K562 (cell line): ENCODE measurements at regions not wholly inside any gene's neighbourhood (a gene's known extent, or its start where the extent isn't known, plus 50 kb on each side); places are given as distances from the start of the nearest gene placed in this dataset.

ENCODE experiments used
- ATAC-seq: fragments of 200-7000 bp; cut with Tn5 transposase; 3 replicates; pipeline ENCODE4 v1.9.1; 2020; ENCODE audit warnings: moderate library complexity
- BruUV-seq: library from RNA; stranded (reverse); fragments of 400-500 nt; replicated peaks from 2 replicates; lab custom pipeline; 2021; lab: Mats Ljungman, UMichigan
- CTCF ChIA-PET: fragments of 300-600 bp; formaldehyde crosslinking; extraction: SDS; loops from one replicate; lab custom pipeline; 2021; ENCODE audit warnings: low intra/inter-chr PET ratio; lab: Yijun Ruan, JAX
- POLR2A ChIA-PET: fragments of 300-600, 350-650 bp; sonication (Branson Sonifier 250); formaldehyde crosslinking; extraction: SDS; loops from one replicate; lab custom pipeline; 2021; ENCODE audit warnings: antibody characterized with exemption, inconsistent platforms; lab: Yijun Ruan, JAX
- DNase-seq, 4 experiments: peaks; one replicate each; pipeline versions ENCODE4 v3.0.0 to v3.0.0-alpha.2; 2011 to 2018; ENCODE audit warnings: low spot score in 3 of 4, mixed read lengths in 3 of 4; ENCODE audit errors: extremely low read depth in 1 of 4
- FAIRE-seq: peaks from 2 replicates; lab custom pipeline; 2011; peaks lifted over from hg19 to GRCh38; lab: Jason Lieb, UNC
- H2AFZ ChIP-seq: 2 replicates; pipeline ENCODE4 v1.6.0; 2011; ENCODE audit warnings: low read depth, low read length, control low read depth, inconsistent platforms
- H3K27ac ChIP-seq: fragments of 200-600 bp; 3 replicates; pipeline ENCODE4 v1.8.0; 2011; ENCODE audit warnings: low read depth, mild to moderate bottlenecking, control low read depth, inconsistent platforms, low read length, moderate library complexity, mixed read lengths; ENCODE audit errors: extremely low read depth
- H3K27me3 ChIP-seq, 2 experiments: fragments of 300-600 bp in 1 of 2; 2 replicates in 1 of 2; 3 replicates in 1 of 2; pipeline versions ENCODE4 v1.6.0 to v1.8.0; 2011; ENCODE audit warnings: inconsistent platforms in 2 of 2, low read length in 2 of 2, mild to moderate bottlenecking in 1 of 2, mixed read lengths in 1 of 2, moderate library complexity in 1 of 2; ENCODE audit not compliant: control insufficient read depth in 2 of 2, insufficient read depth in 2 of 2
- H3K36me3 ChIP-seq: fragments of 300-600 bp; 3 replicates; pipeline ENCODE4 v1.8.0; 2011; ENCODE audit warnings: mild to moderate bottlenecking, low read length, inconsistent platforms; ENCODE audit not compliant: control insufficient read depth, insufficient read depth
- H3K4me1 ChIP-seq, 2 experiments: fragments of 200-600 bp in 1 of 2; replicated peaks in 1 of 2; 2 replicates in 1 of 2; 3 replicates in 1 of 2; pipeline versions ENCODE4 v1.5.1 to v1.8.0; 2011; ENCODE audit warnings: inconsistent platforms in 2 of 2, low read length in 2 of 2, mild to moderate bottlenecking in 1 of 2, mixed read lengths in 1 of 2, moderate library complexity in 1 of 2; ENCODE audit not compliant: control insufficient read depth in 2 of 2, insufficient read depth in 2 of 2
- H3K4me2 ChIP-seq: 2 replicates; pipeline ENCODE4 v1.6.1; 2011; ENCODE audit warnings: low read length, control low read depth, inconsistent platforms, mixed read lengths; ENCODE audit not compliant: insufficient read depth
- H3K4me3 ChIP-seq: fragments of 200-600 bp; sonication (generic), shearing (Covaris generic); 2 replicates; pipeline ENCODE4 v1.5.1; 2016; ENCODE audit warnings: control low read depth, inconsistent platforms
- H3K79me2 ChIP-seq: fragments of 200-600 bp; 3 replicates; pipeline ENCODE4 v1.8.0; 2011; ENCODE audit warnings: low read length, inconsistent platforms; ENCODE audit not compliant: control insufficient read depth, insufficient read depth
- H3K9ac ChIP-seq, 2 experiments: 2 replicates each; pipeline versions ENCODE4 v1.6.0 to v1.6.1; 2011; ENCODE audit warnings: low read depth in 2 of 2, low read length in 2 of 2, control low read depth in 1 of 2, inconsistent platforms in 1 of 2, mild to moderate bottlenecking in 1 of 2, mixed read lengths in 1 of 2; ENCODE audit not compliant: insufficient read depth in 1 of 2
- H3K9me1 ChIP-seq: one replicate; pipeline ENCODE4 v1.6.0; 2011; ENCODE audit warnings: inconsistent platforms, mild to moderate bottlenecking, low read length, moderate library complexity; ENCODE audit not compliant: control insufficient read depth, insufficient read depth
- H3K9me3 ChIP-seq: replicated peaks from 2 replicates; pipeline ENCODE4 v1.5.1; 2011; ENCODE audit warnings: low read depth, low read length, inconsistent platforms; ENCODE audit not compliant: control insufficient read depth, insufficient read depth
- H4K20me1 ChIP-seq: replicated peaks from 2 replicates; pipeline ENCODE4 v1.6.1; 2011; ENCODE audit warnings: low read length, inconsistent platforms, mixed read lengths; ENCODE audit not compliant: control insufficient read depth, insufficient read depth
- ARID4B ChIP-seq: sonication (generic); formaldehyde crosslinking; IDR thresholded peaks from 2 replicates; pipeline ENCODE4 v1.8.0; 2022; ENCODE audit warnings: mild to moderate bottlenecking, missing genetic modification reagents
- CBX2 ChIP-seq: fragments of 200-600 bp; sonication (generic); IDR thresholded peaks from one replicate; pipeline ENCODE4 v1.6.1; 2012; ENCODE audit warnings: mild to moderate bottlenecking, low read length, inconsistent platforms; ENCODE audit not compliant: insufficient read depth, poor library complexity, severe bottlenecking
- FOSL1 ChIP-seq: fragments of 200-800 bp; sonication (Bioruptor generic); conservative IDR thresholded peaks from 2 replicates; pipeline ENCODE4 v1.6.1; 2016; ENCODE audit warnings: missing genetic modification characterization, missing compliant biosample characterization
- HDAC8 ChIP-seq: fragments of 450-650 bp; IDR thresholded peaks from 2 replicates; pipeline ENCODE4 v1.6.1; 2016; ENCODE audit warnings: mild to moderate bottlenecking, missing genetic modification characterization, moderate library complexity, missing compliant biosample characterization
- HNRNPK ChIP-seq: fragments of 200-400 bp; formaldehyde crosslinking; IDR thresholded peaks from one replicate; pipeline ENCODE4 v1.6.1; 2018; ENCODE audit warnings: mild to moderate bottlenecking, low read depth, low read length; ENCODE audit not compliant: poor library complexity, severe bottlenecking
- MED1 ChIP-seq: sonication (generic); formaldehyde crosslinking; IDR thresholded peaks from 2 replicates; pipeline ENCODE4 v1.8.1; 2023; ENCODE audit warnings: missing genetic modification reagents, borderline replicate concordance
- MTA1 ChIP-seq: fragments of 450-650 bp; IDR thresholded peaks from 2 replicates; pipeline ENCODE4 v1.6.1; 2017; ENCODE audit warnings: borderline replicate concordance
- NCOA6 ChIP-seq: fragments of 450-650 bp; IDR thresholded peaks from 2 replicates; pipeline ENCODE4 v1.6.1; 2017; ENCODE audit warnings: mild to moderate bottlenecking
- PURB ChIP-seq: sonication (generic); formaldehyde crosslinking; IDR thresholded peaks from 2 replicates; pipeline ENCODE4 v1.9.0; 2021; ENCODE audit warnings: low read depth, mild to moderate bottlenecking, missing genetic modification reagents
- RAD51 ChIP-seq: fragments of 450-650 bp; IDR thresholded peaks from 2 replicates; pipeline ENCODE4 v1.7.1; 2016; ENCODE audit warnings: low read depth, mild to moderate bottlenecking, borderline replicate concordance
- SMAD4 ChIP-seq: fragments of 250-450 bp; sonication (Bioruptor Pico); conservative IDR thresholded peaks from 2 replicates; pipeline ENCODE4 v1.8.0; 2021; ENCODE audit warnings: inconsistent platforms, mild to moderate bottlenecking, moderate library complexity
- SMC3 ChIP-seq: conservative IDR thresholded peaks from 2 replicates; pipeline ENCODE4 v1.6.1; 2011; ENCODE audit warnings: low read depth, low read length, improper control_type of control experiment; ENCODE audit not compliant: insufficient read depth
- TBL1XR1 ChIP-seq, 2 experiments: IDR thresholded peaks; 2 replicates each; pipeline ENCODE4 v1.6.1; 2012; ENCODE audit warnings: improper control_type of control experiment in 2 of 2, low read length in 2 of 2, mild to moderate bottlenecking in 1 of 2
- ZNF512 ChIP-seq: IDR thresholded peaks from 2 replicates; pipeline ENCODE4 v1.6.1; 2016; ENCODE audit warnings: missing genetic modification characterization, missing compliant biosample characterization
- ZNF551 ChIP-seq: fragments of 250-450 bp; sonication (Bioruptor Pico); IDR thresholded peaks from 2 replicates; pipeline ENCODE4 v1.5.0; 2021; ENCODE audit warnings: mild to moderate bottlenecking, moderate library complexity
- ZNF778 ChIP-seq: fragments of 450-650 bp; formaldehyde crosslinking; IDR thresholded peaks from 2 replicates; pipeline ENCODE4 v1.4.0; 2020; ENCODE audit warnings: mild to moderate bottlenecking, moderate library complexity
- WGBS: fragments of 100-300 bp; shearing (Covaris generic); methylation state at CpG from one replicate; pipeline ENCODE4 v1.1.6; 2016; ENCODE audit warnings: low coverage, mixed read lengths; ENCODE audit not compliant: insufficient coverage; ENCODE audit errors: missing lambda C conversion rate; 5-methylcytosine and 5-hydroxymethylcytosine counted together
- in situ Hi-C: fragments of 300-500 bp; cut with MboI; formaldehyde crosslinking; loops from 4 replicates; pipeline ENCODE4 v1.15.0; 2018; ENCODE audit warnings: inconsistent platforms, mixed read lengths
- intact Hi-C: fragments of 100-400 bp; cut with micrococcal nuclease; formaldehyde crosslinking; loops from 2 replicates; pipeline ENCODE4 v1.14.2; 2022
- TF ChIP-seq, protein P1 (sequence below): fragments of 250-450 bp; sonication (Bioruptor Pico); IDR thresholded peaks from 2 replicates; pipeline ENCODE4 v1.8.0; 2021; ENCODE audit warnings: moderate library complexity, mild to moderate bottlenecking, inconsistent platforms

DNA sequence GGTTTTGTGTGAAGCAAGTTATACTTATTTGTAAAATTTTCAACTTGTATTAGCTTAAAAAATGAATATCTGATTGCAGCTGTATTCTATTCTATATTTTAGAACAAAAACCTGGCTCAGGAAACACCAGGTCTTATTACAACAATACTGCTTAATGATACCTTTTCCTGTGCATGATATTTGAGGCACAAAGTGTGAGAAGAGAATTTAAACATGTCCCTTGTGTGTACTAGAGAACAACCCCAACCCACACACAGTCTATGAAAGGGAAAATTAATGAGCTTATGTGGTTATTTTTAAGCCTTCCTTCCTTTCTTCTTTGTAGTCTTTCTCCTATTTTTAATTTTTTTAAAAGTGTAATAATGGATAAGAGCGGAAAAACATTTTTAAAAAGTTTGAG is 122.6 kb upstream of the MON1B start:
- Histone ChIP-seq H2AFZ (no peak overlapping the region), H3K27ac (no peak overlapping the region), H3K4me1 (no peaks in the 10 kb centered on the region), H3K36me3 (no peaks in the 10 kb centered on the region), H3K9ac (no peak overlapping the region), H3K9me3 (no peaks in the 10 kb centered on the region), H4K20me1 (no peaks in the 10 kb centered on the region), H3K9me1 (no peaks in the 10 kb centered on the region), H3K4me2 (no peak overlapping the region), H3K4me3 (no peak overlapping the region), H3K79me2 (no peaks in the 10 kb centered on the region), H3K27me3 (no peaks in the 10 kb centered on the region)
- FAIRE-seq (no peak), ATAC-seq (no peak), DNase-seq (no peak)
- in situ Hi-C loops (no loop called here), intact Hi-C loops (no loop called here)
- POLR2A ChIA-PET, result no interaction called here
- CTCF ChIA-PET, result no interaction called here
- no peak for TF ChIP-seq RAD51
- TF ChIP-seq ZNF551, result no peak
- no peak for TF ChIP-seq CBX2
- TF ChIP-seq FOSL1 (tag), result no peak
- TF ChIP-seq ARID4B, result no peak
- no peak for TF ChIP-seq HNRNPK
- TF ChIP-seq ZNF778 (CRISPR knock-in tag), result no peak
- TF ChIP-seq ZNF512 (tag), result no peak
- TF ChIP-seq PURB (CRISPR knock-in tag), result no peak
- TF ChIP-seq MTA1, result no peak
- TF ChIP-seq, protein P1, sequence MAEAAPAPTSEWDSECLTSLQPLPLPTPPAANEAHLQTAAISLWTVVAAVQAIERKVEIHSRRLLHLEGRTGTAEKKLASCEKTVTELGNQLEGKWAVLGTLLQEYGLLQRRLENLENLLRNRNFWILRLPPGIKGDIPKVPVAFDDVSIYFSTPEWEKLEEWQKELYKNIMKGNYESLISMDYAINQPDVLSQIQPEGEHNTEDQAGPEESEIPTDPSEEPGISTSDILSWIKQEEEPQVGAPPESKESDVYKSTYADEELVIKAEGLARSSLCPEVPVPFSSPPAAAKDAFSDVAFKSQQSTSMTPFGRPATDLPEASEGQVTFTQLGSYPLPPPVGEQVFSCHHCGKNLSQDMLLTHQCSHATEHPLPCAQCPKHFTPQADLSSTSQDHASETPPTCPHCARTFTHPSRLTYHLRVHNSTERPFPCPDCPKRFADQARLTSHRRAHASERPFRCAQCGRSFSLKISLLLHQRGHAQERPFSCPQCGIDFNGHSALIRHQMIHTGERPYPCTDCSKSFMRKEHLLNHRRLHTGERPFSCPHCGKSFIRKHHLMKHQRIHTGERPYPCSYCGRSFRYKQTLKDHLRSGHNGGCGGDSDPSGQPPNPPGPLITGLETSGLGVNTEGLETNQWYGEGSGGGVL (CRISPR knock-in tag), result no peak
- TF ChIP-seq TBL1XR1 (IDR thresholded peaks at IDR 0.05; ENCODE audit: low read length in 2 of 2), result no peak
- no peak for TF ChIP-seq SMC3
- no peak for TF ChIP-seq NCOA6
- no peak for TF ChIP-seq SMAD4 (CRISPR knock-in tag)
- TF ChIP-seq MED1 (CRISPR knock-in tag), result no peak
- TF ChIP-seq HDAC8 (tag), result no peak
- WGBS, result 0% methylated on average over 1 of the region's 1 CpG
- no TSS peak for BruUV-seq
